HCT116 (cell line): ENCODE measurements at regions not wholly inside any gene's neighbourhood (a gene's known extent, or its start where the extent isn't known, plus 50 kb on each side); places are given as distances from the start of the nearest gene placed in this dataset.

Source experiments
- ATAC-seq: fragments of 200-7000 bp; cut with Tn5 transposase; 2 replicates; pipeline ENCODE4 v1.9.1; 2020; ENCODE audit warnings: mild to moderate bottlenecking, moderate library complexity
- BruUV-seq: library from RNA; stranded (reverse); fragments of 400-500 nt; replicated peaks from 2 replicates; lab custom pipeline; 2021; lab: Mats Ljungman, UMichigan
- CTCF ChIA-PET: fragments of 300-600 bp; sonication (Branson Sonifier 250); formaldehyde crosslinking; loops from one replicate; lab custom pipeline; 2021; ENCODE audit warnings: antibody characterized with exemption; lab: Charles Lee
- POLR2A ChIA-PET: fragments of 300-600, 350-600 bp; sonication (Branson Sonifier 250); formaldehyde crosslinking; loops from one replicate; lab custom pipeline; 2021; ENCODE audit warnings: antibody characterized with exemption; lab: Charles Lee
- RAD21 ChIA-PET, 2 experiments: fragments of 300-600 bp; sonication (Branson Sonifier 250); formaldehyde crosslinking; loops; one replicate each; lab custom pipeline; 2023; ENCODE audit warnings: low total read pairs in 2 of 2; ENCODE audit not compliant: uncharacterized antibody in 2 of 2, unreplicated experiment in 2 of 2, low non-redundant PET in 1 of 2; lab: Charles Lee
- DNase-seq: peaks from one replicate; pipeline ENCODE4 v3.0.0-alpha.2; 2010; ENCODE audit warnings: low read depth, low spot score
- H2AFZ ChIP-seq: fragments of 200-600 bp; shearing (Covaris generic), sonication (generic); 2 replicates; pipeline ENCODE4 v1.6.1; 2017; ENCODE audit warnings: low read depth, mixed run types, mixed read lengths, antibody characterized with exemption, low read length; ENCODE audit not compliant: poor library complexity, severe bottlenecking
- H3K27ac ChIP-seq: 2 replicates; pipeline ENCODE4 v1.5.1; 2012; ENCODE audit warnings: low read depth, low read length
- H3K27me3 ChIP-seq: fragments of 200-600 bp; sonication (generic); 2 replicates; pipeline ENCODE4 v1.6.1; 2016; ENCODE audit warnings: mixed run types, low read length, mixed read lengths; ENCODE audit not compliant: insufficient read depth
- H3K36me3 ChIP-seq, 2 experiments: fragments of 200-500 bp in 1 of 2; fragments of 200-600 bp in 1 of 2; sonication (Bioruptor generic) in 1 of 2; sonication (generic) in 1 of 2; 2 replicates each; pipeline versions ENCODE4 v1.5.1 to v1.6.1; 2014 to 2016; ENCODE audit warnings: low read length in 2 of 2, inconsistent platforms in 1 of 2, mixed read lengths in 1 of 2, mixed run types in 1 of 2; ENCODE audit not compliant: insufficient read depth in 2 of 2, control insufficient read depth in 1 of 2
- H3K4me1 ChIP-seq, 2 experiments: fragments of 200-600 bp in 1 of 2; sonication (generic) in 1 of 2; 2 replicates each; pipeline versions ENCODE4 v1.5.1 to v1.6.1; 2012 to 2017; ENCODE audit warnings: low read length in 2 of 2, inconsistent platforms in 1 of 2, mild to moderate bottlenecking in 1 of 2, mixed read lengths in 1 of 2, mixed run types in 1 of 2, moderate library complexity in 1 of 2; ENCODE audit not compliant: insufficient read depth in 2 of 2, control insufficient read depth in 1 of 2
- H3K4me2 ChIP-seq: fragments of 200-600 bp; sonication (generic); 2 replicates; pipeline ENCODE4 v1.6.1; 2017; ENCODE audit warnings: mixed run types, low read length, mixed read lengths
- H3K4me3 ChIP-seq, 2 experiments: fragments of 200-600 bp in 1 of 2; sonication (generic) in 1 of 2; replicated peaks in 1 of 2; 2 replicates each; pipeline ENCODE4 v1.5.1; 2011 to 2016; ENCODE audit warnings: low read length in 2 of 2, control low read depth in 1 of 2, low read depth in 1 of 2, mild to moderate bottlenecking in 1 of 2, mixed read lengths in 1 of 2, mixed run types in 1 of 2
- H3K79me2 ChIP-seq: fragments of 200-600 bp; sonication (generic); 2 replicates; pipeline ENCODE4 v1.6.1; 2017; ENCODE audit warnings: mild to moderate bottlenecking, mixed run types, low read length, moderate library complexity, mixed read lengths; ENCODE audit not compliant: insufficient read depth
- H3K9ac ChIP-seq: fragments of 200-600 bp; sonication (generic); 2 replicates; pipeline ENCODE4 v1.6.1; 2016; ENCODE audit warnings: low read length, mixed read lengths
- H3K9me2 ChIP-seq: fragments of 200-600 bp; sonication (generic), shearing (Covaris generic); 2 replicates; pipeline ENCODE4 v1.6.1; 2017; ENCODE audit warnings: mixed run types, mild to moderate bottlenecking, moderate library complexity; ENCODE audit not compliant: insufficient read depth
- H3K9me3 ChIP-seq, 2 experiments: fragments of 200-500 bp in 1 of 2; fragments of 200-600 bp in 1 of 2; sonication (Bioruptor generic) in 1 of 2; sonication (generic) in 1 of 2; 2 replicates each; pipeline ENCODE4 v1.6.1; 2014 to 2017; ENCODE audit warnings: low read length in 2 of 2, mixed read lengths in 2 of 2, inconsistent platforms in 1 of 2, low read depth in 1 of 2, mild to moderate bottlenecking in 1 of 2, mixed run types in 1 of 2, moderate library complexity in 1 of 2; ENCODE audit not compliant: control insufficient read depth in 1 of 2, insufficient read depth in 1 of 2
- H4K20me1 ChIP-seq: fragments of 200-600 bp; sonication (generic), shearing (Covaris generic); 2 replicates; pipeline ENCODE4 v1.6.1; 2017; ENCODE audit warnings: mixed run types, mild to moderate bottlenecking, moderate library complexity; ENCODE audit not compliant: insufficient read depth
- CBX3 ChIP-seq: IDR thresholded peaks from 2 replicates; pipeline ENCODE4 v1.6.1; 2012; ENCODE audit warnings: low read depth
- CTCF ChIP-seq, 3 experiments: fragments of 200-600 bp in 1 of 3; sonication (generic) in 1 of 3; IDR thresholded peaks in 2 of 3; conservative IDR thresholded peaks in 1 of 3; 2 replicates each; pipeline ENCODE4 v1.5.1; 2012 to 2017; ENCODE audit warnings: low read depth in 2 of 3, low read length in 2 of 3, antibody characterized with exemption in 1 of 3, borderline replicate concordance in 1 of 3, control low read depth in 1 of 3, mild to moderate bottlenecking in 1 of 3, mixed read lengths in 1 of 3, mixed run types in 1 of 3, moderate library complexity in 1 of 3; ENCODE audit not compliant: insufficient read depth in 1 of 3
- EGR1 ChIP-seq: IDR thresholded peaks from 2 replicates; pipeline ENCODE4 v1.6.1; 2012; ENCODE audit warnings: low read depth
- ELF1 ChIP-seq: IDR thresholded peaks from 2 replicates; pipeline ENCODE4 v1.6.1; 2012; ENCODE audit warnings: low read depth, borderline replicate concordance
- EZH2 ChIP-seq: fragments of 200-600 bp; sonication (generic); IDR thresholded peaks from 2 replicates; pipeline ENCODE4 v1.6.1; 2017; ENCODE audit warnings: antibody characterized with exemption, mixed run types
- EZH2phosphoT487 ChIP-seq: fragments of 200-600 bp; IDR thresholded peaks from 2 replicates; pipeline ENCODE4 v1.6.1; 2018; ENCODE audit warnings: antibody characterized with exemption, borderline replicate concordance
- FOSL1 ChIP-seq: IDR thresholded peaks from 2 replicates; pipeline ENCODE4 v1.6.1; 2012; ENCODE audit warnings: low read depth
- MAX ChIP-seq: IDR thresholded peaks from 2 replicates; pipeline ENCODE4 v1.6.1; 2012
- REST ChIP-seq: IDR thresholded peaks from 2 replicates; pipeline ENCODE4 v1.6.1; 2012; ENCODE audit warnings: low read depth
- SIN3A ChIP-seq: IDR thresholded peaks from 2 replicates; pipeline ENCODE4 v1.6.1; 2012; ENCODE audit warnings: low read depth
- SP1 ChIP-seq: IDR thresholded peaks from 2 replicates; pipeline ENCODE4 v1.6.1; 2012; ENCODE audit warnings: low read depth
- YY1 ChIP-seq: IDR thresholded peaks from 2 replicates; pipeline ENCODE4 v1.6.1; 2011; ENCODE audit warnings: low read length, low read depth, moderate library complexity, mild to moderate bottlenecking; ENCODE audit not compliant: insufficient replicate concordance; ENCODE audit errors: extremely low read depth
- ZBTB33 ChIP-seq: IDR thresholded peaks from 2 replicates; pipeline ENCODE4 v1.6.1; 2011; ENCODE audit warnings: mild to moderate bottlenecking, low read length, moderate library complexity; ENCODE audit not compliant: insufficient replicate concordance; ENCODE audit errors: extremely low read depth
- ZFX ChIP-seq: fragments of 450-650 bp; IDR thresholded peaks from 2 replicates; pipeline ENCODE4 v1.6.1; 2017
- ZNF274 ChIP-seq: fragments of 200-500 bp; sonication (Bioruptor generic); IDR thresholded peaks from 2 replicates; pipeline ENCODE4 v1.6.1; 2014; ENCODE audit warnings: mild to moderate bottlenecking, low read depth, low read length, inconsistent platforms
- intact Hi-C: fragments of 100-400 bp; cut with micrococcal nuclease; formaldehyde crosslinking; loops from 2 replicates; pipeline ENCODE4 v1.10.0; 2022

GRCh38 chr3:88222343-88222742 is 72.6 kb downstream of the C3orf38 start:
- no peak overlapping the region for H3K4me2 ChIP-seq
- H3K36me3 ChIP-seq: no peaks in the 10 kb centered on the region
- H4K20me1 ChIP-seq: no peaks in the 10 kb centered on the region
- no peaks in the 10 kb centered on the region for H3K79me2 ChIP-seq
- H3K27me3 ChIP-seq: no peaks in the 10 kb centered on the region
- H3K4me3 ChIP-seq: no peak overlapping the region
- no peak for DNase-seq
- H3K27ac ChIP-seq: no peak overlapping the region
- H3K9me2 ChIP-seq: no peaks in the 10 kb centered on the region
- H2AFZ ChIP-seq: no peak overlapping the region
- no peak for TF ChIP-seq SIN3A
- TF ChIP-seq SP1: no peak
- TF ChIP-seq YY1: no peak
- no peak for TF ChIP-seq ELF1
- TF ChIP-seq EZH2phosphoT487: no peak
- no peak for TF ChIP-seq EZH2
- no peak for TF ChIP-seq CTCF (IDR thresholded peaks at IDR 0.05 in 2 of 3, conservative IDR thresholded peaks at IDR 0.05 in 1 of 3; ENCODE audit: borderline replicate concordance in 1 of 3, insufficient read depth in 1 of 3, low read depth in 2 of 3, low read length in 2 of 3)
- TF ChIP-seq FOSL1: no peak
- no peak for TF ChIP-seq ZFX
- TF ChIP-seq ZBTB33: no peak
- TF ChIP-seq CBX3: no peak
- no peak for TF ChIP-seq EGR1
- no peak for TF ChIP-seq ZNF274
- TF ChIP-seq MAX: no peak
- no peak for TF ChIP-seq REST
- no peaks in the 10 kb centered on the region for H3K4me1 ChIP-seq
- no peak overlapping the region for H3K9ac ChIP-seq
- intact Hi-C loops: no loop called here
- no peaks in the 10 kb centered on the region for H3K9me3 ChIP-seq
- ChIA-PET POLR2A (no interaction called here), CTCF (no interaction called here), RAD21 (no interaction called here)
- BruUV-seq: no TSS peak
- ATAC-seq: no peak
